SK-N-SH (cell line): ENCODE measurements at regions not wholly inside any gene's neighbourhood (a gene's known extent, or its start where the extent isn't known, plus 50 kb on each side); places are given as distances from the start of the nearest gene placed in this dataset.

Source experiments
- ELF1 ChIP-seq: IDR thresholded peaks from 2 replicates; pipeline ENCODE4 v1.4.0; 2012
- EP300 ChIP-seq, 2 experiments: IDR thresholded peaks; 2 replicates each; pipeline versions ENCODE4 v1.4.0 to v1.6.1; 2012; ENCODE audit warnings: borderline replicate concordance in 1 of 2, low read depth in 1 of 2, low read length in 1 of 2
- FOXJ3 ChIP-seq: sonication (generic); formaldehyde crosslinking; IDR thresholded peaks from 2 replicates; pipeline ENCODE4 v1.5.1; 2020; ENCODE audit warnings: mild to moderate bottlenecking, missing genetic modification reagents
- JUND ChIP-seq: IDR thresholded peaks from 2 replicates; pipeline ENCODE4 v1.4.0; 2012
- MXI1 ChIP-seq: IDR thresholded peaks from 2 replicates; pipeline ENCODE4 v1.6.1; 2012; ENCODE audit warnings: mild to moderate bottlenecking, low read depth, low read length, improper control_type of control experiment
- POLR2AphosphoS5 ChIP-seq: IDR thresholded peaks from 2 replicates; pipeline ENCODE4 v1.6.1; 2012; ENCODE audit warnings: low read depth, low read length
- RAD21 ChIP-seq: IDR thresholded peaks from 2 replicates; pipeline ENCODE4 v1.6.1; 2012; ENCODE audit warnings: mild to moderate bottlenecking, low read length
- SMC3 ChIP-seq: IDR thresholded peaks from 2 replicates; pipeline ENCODE4 v1.6.1; 2012; ENCODE audit warnings: low read depth, low read length, improper control_type of control experiment
- TAF1 ChIP-seq: IDR thresholded peaks from 2 replicates; pipeline ENCODE4 v1.6.1; 2012; ENCODE audit warnings: low read depth, mild to moderate bottlenecking, low read length, moderate library complexity, borderline replicate concordance
- TEAD4 ChIP-seq: IDR thresholded peaks from 2 replicates; pipeline ENCODE4 v1.4.0; 2012; ENCODE audit warnings: mild to moderate bottlenecking, borderline replicate concordance; ENCODE audit not compliant: insufficient read depth
- YY1 ChIP-seq: IDR thresholded peaks from 2 replicates; pipeline ENCODE4 v1.4.0; 2012; ENCODE audit warnings: low read depth, mild to moderate bottlenecking
- TF ChIP-seq, protein P1 (sequence below): fragments of 200-600 bp; sonication (generic); IDR thresholded peaks from 2 replicates; pipeline ENCODE4 v1.6.1; 2017; ENCODE audit warnings: antibody characterized with exemption, mild to moderate bottlenecking, moderate library complexity
- TF ChIP-seq, protein P2 (sequence below): IDR thresholded peaks from 2 replicates; pipeline ENCODE4 v1.6.1; 2012; ENCODE audit warnings: mild to moderate bottlenecking, low read depth, low read length, moderate library complexity

DNA sequence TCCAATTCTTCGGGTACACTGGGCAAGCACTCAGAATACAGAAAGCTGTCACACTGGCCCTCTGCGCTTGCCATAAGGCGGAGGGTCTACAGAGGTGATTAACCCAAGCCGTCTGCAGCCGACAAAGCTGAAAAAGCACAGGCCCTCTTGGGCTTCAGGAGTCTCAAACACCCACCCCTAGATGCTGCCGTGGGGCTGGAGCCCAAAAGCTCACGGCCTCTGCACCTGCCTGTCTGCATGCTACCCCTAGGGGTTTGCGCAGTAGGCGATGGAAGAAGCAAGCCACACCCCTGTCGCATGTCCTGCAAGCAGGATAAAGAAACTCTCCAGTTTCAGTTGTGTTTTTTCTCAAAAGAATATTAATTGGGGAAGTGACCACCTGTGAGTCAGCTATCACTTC lies 118.8 kb upstream of the PLEKHA5 start:
- TF ChIP-seq ELF1 = no peak
- no peak for TF ChIP-seq EP300 (IDR thresholded peaks at IDR 0.05; ENCODE audit: borderline replicate concordance in 1 of 2, low read depth in 1 of 2, low read length in 1 of 2)
- no peak for TF ChIP-seq FOXJ3
- TF ChIP-seq, protein P1, sequence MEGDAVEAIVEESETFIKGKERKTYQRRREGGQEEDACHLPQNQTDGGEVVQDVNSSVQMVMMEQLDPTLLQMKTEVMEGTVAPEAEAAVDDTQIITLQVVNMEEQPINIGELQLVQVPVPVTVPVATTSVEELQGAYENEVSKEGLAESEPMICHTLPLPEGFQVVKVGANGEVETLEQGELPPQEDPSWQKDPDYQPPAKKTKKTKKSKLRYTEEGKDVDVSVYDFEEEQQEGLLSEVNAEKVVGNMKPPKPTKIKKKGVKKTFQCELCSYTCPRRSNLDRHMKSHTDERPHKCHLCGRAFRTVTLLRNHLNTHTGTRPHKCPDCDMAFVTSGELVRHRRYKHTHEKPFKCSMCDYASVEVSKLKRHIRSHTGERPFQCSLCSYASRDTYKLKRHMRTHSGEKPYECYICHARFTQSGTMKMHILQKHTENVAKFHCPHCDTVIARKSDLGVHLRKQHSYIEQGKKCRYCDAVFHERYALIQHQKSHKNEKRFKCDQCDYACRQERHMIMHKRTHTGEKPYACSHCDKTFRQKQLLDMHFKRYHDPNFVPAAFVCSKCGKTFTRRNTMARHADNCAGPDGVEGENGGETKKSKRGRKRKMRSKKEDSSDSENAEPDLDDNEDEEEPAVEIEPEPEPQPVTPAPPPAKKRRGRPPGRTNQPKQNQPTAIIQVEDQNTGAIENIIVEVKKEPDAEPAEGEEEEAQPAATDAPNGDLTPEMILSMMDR = no peak
- TF ChIP-seq TEAD4 = no peak
- TF ChIP-seq RAD21 = no peak
- no peak for TF ChIP-seq SMC3
- TF ChIP-seq, protein P2, sequence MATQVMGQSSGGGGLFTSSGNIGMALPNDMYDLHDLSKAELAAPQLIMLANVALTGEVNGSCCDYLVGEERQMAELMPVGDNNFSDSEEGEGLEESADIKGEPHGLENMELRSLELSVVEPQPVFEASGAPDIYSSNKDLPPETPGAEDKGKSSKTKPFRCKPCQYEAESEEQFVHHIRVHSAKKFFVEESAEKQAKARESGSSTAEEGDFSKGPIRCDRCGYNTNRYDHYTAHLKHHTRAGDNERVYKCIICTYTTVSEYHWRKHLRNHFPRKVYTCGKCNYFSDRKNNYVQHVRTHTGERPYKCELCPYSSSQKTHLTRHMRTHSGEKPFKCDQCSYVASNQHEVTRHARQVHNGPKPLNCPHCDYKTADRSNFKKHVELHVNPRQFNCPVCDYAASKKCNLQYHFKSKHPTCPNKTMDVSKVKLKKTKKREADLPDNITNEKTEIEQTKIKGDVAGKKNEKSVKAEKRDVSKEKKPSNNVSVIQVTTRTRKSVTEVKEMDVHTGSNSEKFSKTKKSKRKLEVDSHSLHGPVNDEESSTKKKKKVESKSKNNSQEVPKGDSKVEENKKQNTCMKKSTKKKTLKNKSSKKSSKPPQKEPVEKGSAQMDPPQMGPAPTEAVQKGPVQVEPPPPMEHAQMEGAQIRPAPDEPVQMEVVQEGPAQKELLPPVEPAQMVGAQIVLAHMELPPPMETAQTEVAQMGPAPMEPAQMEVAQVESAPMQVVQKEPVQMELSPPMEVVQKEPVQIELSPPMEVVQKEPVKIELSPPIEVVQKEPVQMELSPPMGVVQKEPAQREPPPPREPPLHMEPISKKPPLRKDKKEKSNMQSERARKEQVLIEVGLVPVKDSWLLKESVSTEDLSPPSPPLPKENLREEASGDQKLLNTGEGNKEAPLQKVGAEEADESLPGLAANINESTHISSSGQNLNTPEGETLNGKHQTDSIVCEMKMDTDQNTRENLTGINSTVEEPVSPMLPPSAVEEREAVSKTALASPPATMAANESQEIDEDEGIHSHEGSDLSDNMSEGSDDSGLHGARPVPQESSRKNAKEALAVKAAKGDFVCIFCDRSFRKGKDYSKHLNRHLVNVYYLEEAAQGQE = no peak
- no peak for TF ChIP-seq MXI1
- no peak for TF ChIP-seq YY1
- no peak for TF ChIP-seq JUND
- no peak for TF ChIP-seq TAF1
- TF ChIP-seq POLR2AphosphoS5 = no peak
